ENCODE measurements at regions not wholly inside any gene's neighbourhood (a gene's known extent, or its start where the extent isn't known, plus 50 kb on each side); places are given as distances from the start of the nearest gene placed in this dataset.
A peak's percentile ranks its signal among the peaks of the same experiment; 100 is the strongest.

- DNase-seq (ENCODE audit: low spot score) (no peak), ATAC-seq (ENCODE audit: low FRiP score) (no peak)
- TF ChIP-seq CTCF (IDR thresholded peaks at IDR 0.05): no peak
Observed at GRCh38 chr9:118569148-118569547, 800.1 kb downstream of the BRINP1 start.

- DNase-seq (ENCODE audit: low spot score): no peak
Observed at GRCh38 chr9:118570066-118570465, 799.2 kb downstream of the BRINP1 start.

GRCh38 chr9:118575341-118576070 lies 793.7 kb downstream of the BRINP1 start:
- DNase-seq (ENCODE audit: low spot score) (no peak), ATAC-seq (ENCODE audit: low FRiP score) (no peak)
- no peak for TF ChIP-seq CTCF (IDR thresholded peaks at IDR 0.05)

More at GRCh38 chr9:118570066-118570465, 799.2 kb downstream of the BRINP1 start:
- ATAC-seq (ENCODE audit: low FRiP score): peak; percentile 42
- no peak for TF ChIP-seq CTCF (IDR thresholded peaks at IDR 0.05)

GRCh38 chr9:118577121-118577520 lies 792.1 kb downstream of the BRINP1 start:
- no peak for TF ChIP-seq CTCF (IDR thresholded peaks at IDR 0.05)
- no peak for ATAC-seq (ENCODE audit: low FRiP score)

GRCh38 chr9:118578467-118578866 lies 790.8 kb downstream of the BRINP1 start:
- DNase-seq (ENCODE audit: low spot score) (no peak), ATAC-seq (ENCODE audit: low FRiP score) (no peak)
- no peak for TF ChIP-seq CTCF (IDR thresholded peaks at IDR 0.05)

More at GRCh38 chr9:118577121-118577520, 792.1 kb downstream of the BRINP1 start:
- DNase-seq (ENCODE audit: low spot score): no peak

- ATAC-seq (ENCODE audit: low FRiP score) (no peak), DNase-seq (ENCODE audit: low spot score) (no peak)
- no peak for TF ChIP-seq CTCF (IDR thresholded peaks at IDR 0.05)
Observed at GRCh38 chr9:118583414-118583813, 785.8 kb downstream of the BRINP1 start.

GRCh38 chr9:118586978-118587377 lies 782.3 kb downstream of the BRINP1 start:
- DNase-seq (ENCODE audit: low spot score): no peak
- TF ChIP-seq CTCF (IDR thresholded peaks at IDR 0.05): no peak
- ATAC-seq (ENCODE audit: low FRiP score): no peak

All from omental fat pad (tissue), 3 donors.